ENCODE measurements at regions not wholly inside any gene's neighbourhood (a gene's known extent, or its start where the extent isn't known, plus 50 kb on each side); places are given as distances from the start of the nearest gene placed in this dataset.
"Not testable (repeated sequence)": the region's sequence is repeated elsewhere in the genome, so short reads cannot be mapped to it uniquely, and the experiment has no call there.

DNA sequence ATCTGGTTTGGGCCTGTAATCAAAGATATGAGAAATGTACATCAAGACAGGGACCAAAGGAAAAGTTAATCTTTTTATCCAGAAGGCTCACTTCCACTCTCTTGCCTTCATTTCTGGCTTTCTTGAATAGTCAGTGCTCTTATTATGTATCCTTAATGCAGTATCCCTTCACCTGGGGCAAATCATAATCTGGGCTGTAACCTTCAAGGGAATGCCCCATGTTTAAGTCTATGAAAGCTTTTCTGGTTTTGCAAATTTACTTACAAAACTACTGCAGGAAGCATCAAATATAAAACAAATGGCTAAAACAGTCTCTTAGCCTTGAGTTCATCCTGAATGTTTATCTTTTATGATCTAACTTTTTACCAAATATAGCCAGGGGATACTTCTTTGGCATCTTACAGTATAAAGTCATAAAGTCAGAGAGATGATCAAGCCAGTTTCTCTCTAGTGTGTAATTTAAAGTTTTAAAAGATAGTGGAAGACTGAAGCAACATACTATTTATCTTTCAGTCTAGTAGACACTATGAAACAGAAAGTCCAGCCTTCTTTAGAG lies 1214.8 kb downstream of the STIM2 start:
- no peaks in the 10 kb centered on the region for H3K4me1 ChIP-seq (ENCODE audit: control insufficient read depth, insufficient read depth, low read length)
- no peak for DNase-seq (ENCODE audit: low read depth, low spot score)
- H3K36me3 ChIP-seq (ENCODE audit: control insufficient read depth, insufficient read depth, low read length), result no peaks in the 10 kb centered on the region
- no peak overlapping the region for H3K27ac ChIP-seq (ENCODE audit: low read length)
- no peaks in the 10 kb centered on the region for H3K9me3 ChIP-seq (ENCODE audit: control insufficient read depth, insufficient read depth, low read length)
- no peaks in the 10 kb centered on the region for H3K27me3 ChIP-seq (ENCODE audit: control insufficient read depth, insufficient read depth, low read length)
- no peak overlapping the region for H3K4me3 ChIP-seq (ENCODE audit: low read length)

DNA sequence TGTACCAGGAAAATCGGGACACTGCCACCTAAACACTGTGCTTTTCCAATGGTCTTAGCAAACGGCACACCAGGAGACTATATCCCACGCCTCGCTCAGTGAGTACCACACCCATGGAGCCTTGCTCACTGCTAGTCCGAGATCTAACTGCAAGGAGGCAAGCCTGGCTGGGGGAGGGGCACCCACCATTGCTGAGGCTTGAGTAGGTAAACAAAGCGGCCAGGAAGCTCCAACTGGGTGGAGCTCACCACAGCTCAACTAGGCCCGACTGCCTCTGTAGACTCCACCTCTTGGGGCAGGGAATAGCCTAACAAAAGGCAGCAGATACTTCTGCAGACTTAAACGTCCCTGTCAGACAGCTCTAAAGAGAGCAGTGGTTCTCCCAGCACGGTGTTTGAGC lies 1216.6 kb downstream of the STIM2 start:
- not testable (repeated sequence) for H3K27ac ChIP-seq (ENCODE audit: low read length); H3K4me1 ChIP-seq (ENCODE audit: control insufficient read depth, insufficient read depth, low read length); H3K4me3 ChIP-seq (ENCODE audit: low read length); DNase-seq (ENCODE audit: low read depth, low spot score); H3K36me3 ChIP-seq (ENCODE audit: control insufficient read depth, insufficient read depth, low read length); H3K9me3 ChIP-seq (ENCODE audit: control insufficient read depth, insufficient read depth, low read length); H3K27me3 ChIP-seq (ENCODE audit: control insufficient read depth, insufficient read depth, low read length)
- no CpG with 5 or more reads among the region's 9 CpGs for WGBS (ENCODE audit: insufficient coverage, insufficient read length)

- no peak overlapping the region for H3K27ac ChIP-seq (ENCODE audit: low read length)
- WGBS (ENCODE audit: insufficient coverage, insufficient read length), result no CpG with 5 or more reads among the region's 3 CpGs
- H3K4me3 ChIP-seq (ENCODE audit: low read length), result no peak overlapping the region
- DNase-seq (ENCODE audit: low read depth, low spot score), result no peak
- H3K4me1 ChIP-seq (ENCODE audit: control insufficient read depth, insufficient read depth, low read length), result no peaks in the 10 kb centered on the region
- no peaks in the 10 kb centered on the region for H3K27me3 ChIP-seq (ENCODE audit: control insufficient read depth, insufficient read depth, low read length)
- no peaks in the 10 kb centered on the region; the same call in 1 of the 2 replicates for H3K9me3 ChIP-seq (ENCODE audit: control insufficient read depth, insufficient read depth, low read length)
- H3K36me3 ChIP-seq (ENCODE audit: control insufficient read depth, insufficient read depth, low read length), result no peaks in the 10 kb centered on the region
Observed at GRCh38 chr4:28082686-28083390, 1222.2 kb downstream of the STIM2 start.

DNA sequence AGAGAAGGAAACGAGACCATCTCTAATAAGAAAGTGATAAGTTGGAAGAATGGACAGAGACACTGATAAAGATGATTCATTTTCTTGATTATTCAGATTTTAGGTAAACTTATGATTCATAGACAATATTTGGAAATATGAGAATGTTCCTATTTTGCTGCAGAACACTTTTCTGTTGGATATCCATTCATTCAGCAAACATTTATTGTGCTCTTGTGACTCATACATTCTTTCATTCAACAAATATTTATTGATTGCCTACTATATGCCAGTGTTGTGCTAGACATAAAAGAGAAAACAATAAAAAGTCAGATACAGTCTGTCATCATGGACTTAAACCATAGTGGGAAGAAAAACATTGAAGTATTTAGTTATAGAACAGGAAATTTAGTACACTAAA lies 1232.0 kb downstream of the STIM2 start:
- H3K4me1 ChIP-seq (ENCODE audit: control insufficient read depth, insufficient read depth, low read length), result no peaks in the 10 kb centered on the region
- H3K27me3 ChIP-seq (ENCODE audit: control insufficient read depth, insufficient read depth, low read length), result no peaks in the 10 kb centered on the region
- WGBS (ENCODE audit: insufficient coverage, insufficient read length), result no CpG with 5 or more reads among the region's 1 CpG
- no peak overlapping the region for H3K27ac ChIP-seq (ENCODE audit: low read length)
- no peaks in the 10 kb centered on the region for H3K9me3 ChIP-seq (ENCODE audit: control insufficient read depth, insufficient read depth, low read length)
- DNase-seq (ENCODE audit: low read depth, low spot score), result no peak
- no peaks in the 10 kb centered on the region for H3K36me3 ChIP-seq (ENCODE audit: control insufficient read depth, insufficient read depth, low read length)
- no peak overlapping the region for H3K4me3 ChIP-seq (ENCODE audit: low read length)

DNA sequence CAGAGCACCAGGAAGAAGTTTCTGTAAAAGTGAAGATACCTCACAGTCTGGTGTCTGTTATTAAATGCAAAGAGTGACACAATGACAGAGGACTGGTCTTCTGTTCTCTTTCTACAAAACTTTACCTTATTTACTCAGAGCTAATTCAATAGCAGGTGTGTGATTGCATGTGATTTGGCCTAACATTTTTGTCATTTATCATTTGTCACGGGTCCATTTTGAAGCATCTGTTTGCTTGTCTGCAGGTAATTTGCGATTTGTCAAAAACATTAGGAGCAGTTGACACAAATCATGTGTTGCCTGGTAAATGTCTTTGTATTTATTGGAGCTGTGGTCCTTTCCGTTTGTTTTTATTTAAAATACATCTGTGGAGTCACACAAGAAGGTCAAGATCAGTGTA lies 1232.4 kb downstream of the STIM2 start:
- WGBS (ENCODE audit: insufficient coverage, insufficient read length), result no CpG with 5 or more reads among the region's 3 CpGs
- Histone ChIP-seq H3K4me3 (ENCODE audit: low read length) (no peak overlapping the region), H3K27ac (ENCODE audit: low read length) (no peak overlapping the region), H3K27me3 (ENCODE audit: control insufficient read depth, insufficient read depth, low read length) (no peaks in the 10 kb centered on the region), H3K4me1 (ENCODE audit: control insufficient read depth, insufficient read depth, low read length) (no peaks in the 10 kb centered on the region), H3K9me3 (ENCODE audit: control insufficient read depth, insufficient read depth, low read length) (no peaks in the 10 kb centered on the region), H3K36me3 (ENCODE audit: control insufficient read depth, insufficient read depth, low read length) (no peaks in the 10 kb centered on the region)
- DNase-seq (ENCODE audit: low read depth, low spot score), result no peak

GRCh38 chr4:28101583-28101982 lies 1240.9 kb downstream of the STIM2 start:
- no CpG with 5 or more reads among the region's 2 CpGs for WGBS (ENCODE audit: insufficient coverage, insufficient read length)
- Histone ChIP-seq H3K36me3 (ENCODE audit: control insufficient read depth, insufficient read depth, low read length) (no peaks in the 10 kb centered on the region), H3K27me3 (ENCODE audit: control insufficient read depth, insufficient read depth, low read length) (no peaks in the 10 kb centered on the region), H3K4me1 (ENCODE audit: control insufficient read depth, insufficient read depth, low read length) (no peaks in the 10 kb centered on the region), H3K27ac (ENCODE audit: low read length) (no peak overlapping the region), H3K4me3 (ENCODE audit: low read length) (no peak overlapping the region), H3K9me3 (ENCODE audit: control insufficient read depth, insufficient read depth, low read length) (no peaks in the 10 kb centered on the region)
- no peak for DNase-seq (ENCODE audit: low read depth, low spot score)

DNA sequence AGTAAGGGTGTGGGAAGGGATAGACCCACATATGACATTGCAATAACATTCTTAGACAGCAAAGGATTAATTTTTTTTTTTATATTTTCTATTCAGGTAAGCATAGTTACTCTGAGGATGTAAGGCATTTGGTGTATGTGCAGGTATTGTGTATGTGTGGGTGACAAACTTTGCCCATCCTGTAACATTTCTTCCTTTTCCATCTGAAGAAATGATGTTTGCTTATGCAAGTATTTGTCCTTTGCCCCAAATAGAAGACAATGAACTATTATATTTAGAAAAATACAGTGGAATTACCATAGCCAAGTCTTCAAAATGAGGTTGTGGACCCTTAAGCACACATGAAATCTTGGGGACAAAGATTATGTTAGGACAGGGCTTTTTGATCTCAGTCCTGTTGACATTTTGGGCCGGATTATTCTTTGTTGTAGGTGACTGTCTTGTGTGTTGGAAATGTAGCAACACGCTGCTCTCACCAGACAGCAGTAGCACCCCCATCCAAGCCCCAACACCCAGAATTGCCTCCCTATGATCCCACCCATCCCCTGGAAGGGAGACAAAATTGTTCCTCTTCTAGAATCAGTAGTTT lies 1244.7 kb downstream of the STIM2 start:
- WGBS (ENCODE audit: insufficient coverage, insufficient read length), result no CpG with 5 or more reads among the region's 2 CpGs

DNA sequence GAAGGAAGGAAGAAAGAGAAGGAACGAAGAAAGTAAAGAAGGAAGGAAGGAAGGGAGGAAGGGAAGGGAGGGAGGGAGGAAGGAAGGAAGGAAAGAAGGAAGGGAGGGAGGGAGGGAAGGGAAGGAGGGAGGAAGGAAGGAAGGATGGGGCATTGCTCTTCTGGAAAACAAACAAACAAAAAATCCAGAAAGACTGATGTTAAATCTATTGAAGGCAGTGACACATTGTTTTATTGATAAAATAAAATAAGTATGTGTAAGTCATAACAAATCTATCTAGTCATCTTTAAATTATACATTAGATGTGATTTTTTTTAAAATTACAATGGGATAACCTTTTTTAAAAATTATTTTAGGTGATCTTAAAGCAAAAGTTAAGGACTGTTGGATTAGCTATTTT lies 1245.5 kb downstream of the STIM2 start:
- no peaks in the 10 kb centered on the region for H3K4me1 ChIP-seq (ENCODE audit: control insufficient read depth, insufficient read depth, low read length)
- H3K27ac ChIP-seq (ENCODE audit: low read length), result no peak overlapping the region
- H3K9me3 ChIP-seq (ENCODE audit: control insufficient read depth, insufficient read depth, low read length), result no peaks in the 10 kb centered on the region
- H3K4me3 ChIP-seq (ENCODE audit: low read length), result no peak overlapping the region
- no peak for DNase-seq (ENCODE audit: low read depth, low spot score)
- no CpG with 5 or more reads among the region's 1 CpG for WGBS (ENCODE audit: insufficient coverage, insufficient read length)
- no peaks in the 10 kb centered on the region for H3K36me3 ChIP-seq (ENCODE audit: control insufficient read depth, insufficient read depth, low read length)
- H3K27me3 ChIP-seq (ENCODE audit: control insufficient read depth, insufficient read depth, low read length), result no peaks in the 10 kb centered on the region

More for the DNA sequence above, 1244.7 kb downstream of the STIM2 start:
- DNase-seq (ENCODE audit: low read depth, low spot score), result no peak
- no peaks in the 10 kb centered on the region for H3K9me3 ChIP-seq (ENCODE audit: control insufficient read depth, insufficient read depth, low read length)
- H3K27ac ChIP-seq (ENCODE audit: low read length), result no peak overlapping the region
- no peaks in the 10 kb centered on the region for H3K4me1 ChIP-seq (ENCODE audit: control insufficient read depth, insufficient read depth, low read length)
- no peaks in the 10 kb centered on the region for H3K27me3 ChIP-seq (ENCODE audit: control insufficient read depth, insufficient read depth, low read length)
- no peak overlapping the region for H3K4me3 ChIP-seq (ENCODE audit: low read length)
- H3K36me3 ChIP-seq (ENCODE audit: control insufficient read depth, insufficient read depth, low read length), result no peaks in the 10 kb centered on the region

DNA sequence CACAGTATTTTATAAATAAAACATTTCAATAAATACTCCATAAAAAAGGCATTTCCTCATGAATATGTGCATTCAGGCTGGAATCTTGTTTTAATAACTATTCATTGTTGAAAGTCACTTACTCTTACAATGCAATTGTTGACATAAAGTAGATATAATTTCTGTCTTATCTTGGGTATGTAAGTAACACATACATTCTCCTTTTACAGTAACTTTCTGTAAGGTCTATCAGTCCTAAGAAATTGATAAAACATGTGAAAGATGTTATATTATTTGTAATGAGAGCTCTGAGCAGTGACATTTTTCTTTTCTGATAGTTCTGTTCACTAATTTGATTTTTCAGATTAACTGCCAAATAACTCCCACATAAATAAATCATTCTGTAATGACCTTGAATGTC lies 1249.2 kb downstream of the STIM2 start:
- H3K27ac ChIP-seq (ENCODE audit: low read length), result no peak overlapping the region
- H3K9me3 ChIP-seq (ENCODE audit: control insufficient read depth, insufficient read depth, low read length), result no peaks in the 10 kb centered on the region
- H3K4me1 ChIP-seq (ENCODE audit: control insufficient read depth, insufficient read depth, low read length), result no peaks in the 10 kb centered on the region
- H3K36me3 ChIP-seq (ENCODE audit: control insufficient read depth, insufficient read depth, low read length), result no peaks in the 10 kb centered on the region
- no peaks in the 10 kb centered on the region for H3K27me3 ChIP-seq (ENCODE audit: control insufficient read depth, insufficient read depth, low read length)
- no peak overlapping the region for H3K4me3 ChIP-seq (ENCODE audit: low read length)
- no peak for DNase-seq (ENCODE audit: low read depth, low spot score)

DNA sequence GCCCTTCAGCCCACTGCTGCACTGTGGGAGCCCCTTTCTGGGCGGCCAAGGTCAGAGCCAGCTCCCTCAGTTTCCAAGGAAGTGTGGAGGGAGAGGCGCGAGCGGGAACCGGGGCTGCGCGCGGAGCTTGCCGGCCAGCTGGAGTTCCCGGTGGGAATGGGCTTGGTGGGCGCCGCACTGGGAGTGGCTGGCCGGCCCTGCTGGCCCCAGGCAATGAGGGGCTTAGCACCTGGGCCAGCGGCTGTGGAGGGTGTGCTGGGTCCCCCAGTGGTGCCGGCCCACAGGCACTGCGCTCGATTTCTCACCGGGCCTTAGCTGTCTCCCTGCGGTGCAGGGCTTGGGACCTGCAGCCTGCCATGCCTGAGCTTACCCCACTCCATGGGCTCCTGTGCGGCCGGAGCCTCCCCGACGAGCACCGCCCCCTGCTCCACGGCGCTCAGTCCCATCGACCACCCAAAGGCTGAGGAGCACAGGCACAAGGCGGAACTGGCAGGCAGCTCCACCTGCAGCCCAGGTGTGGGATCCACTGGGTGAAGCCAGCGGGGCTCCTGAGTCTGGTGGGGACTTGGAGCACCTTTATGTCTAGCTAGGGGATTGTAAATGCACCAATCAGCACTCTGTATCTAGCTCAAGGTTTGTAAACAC lies 1252.2 kb downstream of the STIM2 start:
- not testable (repeated sequence) for H3K4me1 ChIP-seq (ENCODE audit: control insufficient read depth, insufficient read depth, low read length); H3K27ac ChIP-seq (ENCODE audit: low read length); H3K27me3 ChIP-seq (ENCODE audit: control insufficient read depth, insufficient read depth, low read length); H3K36me3 ChIP-seq (ENCODE audit: control insufficient read depth, insufficient read depth, low read length); H3K9me3 ChIP-seq (ENCODE audit: control insufficient read depth, insufficient read depth, low read length); H3K4me3 ChIP-seq (ENCODE audit: low read length); DNase-seq (ENCODE audit: low read depth, low spot score)
- WGBS (ENCODE audit: insufficient coverage, insufficient read length), result no CpG with 5 or more reads among the region's 29 CpGs
